H9 (cell line): ENCODE measurements at regions not wholly inside any gene's neighbourhood (a gene's known extent, or its start where the extent isn't known, plus 50 kb on each side); places are given as distances from the start of the nearest gene placed in this dataset.

Experiments used
- DNase-seq: peaks from one replicate; pipeline ENCODE4 v3.0.0-alpha.2; 2017
- H2AFZ ChIP-seq: one replicate; pipeline ENCODE4 v1.6.1; 2013; ENCODE audit warnings: mild to moderate bottlenecking, low read length, control low read depth, moderate library complexity
- H2AK5ac ChIP-seq: 2 replicates; pipeline ENCODE4 v1.6.1; 2013; ENCODE audit warnings: low read length, control low read depth, mixed read lengths; ENCODE audit not compliant: insufficient read length
- H2BK120ac ChIP-seq: one replicate; pipeline ENCODE4 v1.6.1; 2013; ENCODE audit warnings: low read depth, mild to moderate bottlenecking, low read length, control low read depth, inconsistent platforms; ENCODE audit not compliant: poor library complexity, severe bottlenecking
- H2BK12ac ChIP-seq: 2 replicates; pipeline ENCODE4 v1.6.1; 2013; ENCODE audit warnings: low read length, control low read depth, mixed read lengths, low read depth; ENCODE audit not compliant: insufficient read length
- H2BK15ac ChIP-seq: 2 replicates; pipeline ENCODE4 v1.6.1; 2013; ENCODE audit warnings: low read depth, low read length, control low read depth
- H2BK20ac ChIP-seq: one replicate; pipeline ENCODE4 v1.6.1; 2013; ENCODE audit warnings: low read depth, mild to moderate bottlenecking, low read length, control low read depth, inconsistent platforms; ENCODE audit not compliant: poor library complexity, severe bottlenecking
- H2BK5ac ChIP-seq: 2 replicates; pipeline ENCODE4 v1.6.1; 2013; ENCODE audit warnings: low read length, control low read depth, mixed read lengths; ENCODE audit not compliant: insufficient read length
- H3K14ac ChIP-seq: 2 replicates; pipeline ENCODE4 v1.6.1; 2013; ENCODE audit warnings: low read length, control low read depth; ENCODE audit not compliant: insufficient read depth
- H3K18ac ChIP-seq: 2 replicates; pipeline ENCODE4 v1.6.1; 2013; ENCODE audit warnings: low read depth, mild to moderate bottlenecking, mixed read lengths, low read length, control low read depth; ENCODE audit not compliant: insufficient read length
- H3K23ac ChIP-seq: 2 replicates; pipeline ENCODE4 v1.6.1; 2013; ENCODE audit warnings: low read length, control low read depth, mixed read lengths, low read depth; ENCODE audit not compliant: insufficient read length
- H3K23me2 ChIP-seq: 2 replicates; pipeline ENCODE4 v1.6.1; 2013; ENCODE audit warnings: low read depth, mild to moderate bottlenecking, mixed read lengths, low read length, control low read depth; ENCODE audit not compliant: insufficient read length, poor library complexity, severe bottlenecking
- H3K27ac ChIP-seq: 2 replicates; pipeline ENCODE4 v1.5.1; 2013; ENCODE audit warnings: low read length, control low read depth, mixed read lengths, low read depth; ENCODE audit not compliant: insufficient read length
- H3K27me3 ChIP-seq: 2 replicates; pipeline ENCODE4 v1.6.1; 2013; ENCODE audit warnings: low read length, control low read depth, inconsistent platforms; ENCODE audit not compliant: insufficient read depth
- H3K4ac ChIP-seq: 2 replicates; pipeline ENCODE4 v1.6.1; 2013; ENCODE audit warnings: low read depth, mild to moderate bottlenecking, control low read depth, inconsistent platforms, low read length, moderate library complexity
- H3K4me1 ChIP-seq: 2 replicates; pipeline ENCODE4 v1.6.1; 2013; ENCODE audit warnings: low read length, control low read depth, inconsistent platforms; ENCODE audit not compliant: insufficient read depth
- H3K4me2 ChIP-seq: 2 replicates; pipeline ENCODE4 v1.6.1; 2013; ENCODE audit warnings: low read length, control low read depth, mixed read lengths; ENCODE audit not compliant: insufficient read length, insufficient read depth
- H3K56ac ChIP-seq: 2 replicates; pipeline ENCODE4 v1.6.1; 2013; ENCODE audit warnings: low read depth, mild to moderate bottlenecking, mixed read lengths, low read length, control low read depth; ENCODE audit not compliant: insufficient read length
- H3K79me1 ChIP-seq: 2 replicates; pipeline ENCODE4 v1.6.1; 2013; ENCODE audit warnings: low read depth, mild to moderate bottlenecking, moderate library complexity, low read length, control low read depth, inconsistent platforms; ENCODE audit not compliant: insufficient read depth, poor library complexity, severe bottlenecking
- H3K79me2 ChIP-seq: 2 replicates; pipeline ENCODE4 v1.6.1; 2013; ENCODE audit warnings: low read length, control low read depth, inconsistent platforms; ENCODE audit not compliant: insufficient read depth
- H3K9ac ChIP-seq: 2 replicates; pipeline ENCODE4 v1.6.1; 2013; ENCODE audit warnings: low read length, control low read depth, mixed read lengths; ENCODE audit not compliant: insufficient read length; ENCODE audit errors: extremely low read depth
- H3K9me3 ChIP-seq: one replicate; pipeline ENCODE4 v1.6.1; 2013; ENCODE audit warnings: low read depth, low read length, inconsistent platforms; ENCODE audit not compliant: control insufficient read depth
- H3T11ph ChIP-seq: one replicate; pipeline ENCODE4 v1.6.1; 2013; ENCODE audit warnings: mild to moderate bottlenecking, low read length, control low read depth, inconsistent platforms
- H4K20me1 ChIP-seq: one replicate; pipeline ENCODE4 v1.6.1; 2013; ENCODE audit not compliant: control insufficient read depth, insufficient read length, insufficient read depth
- H4K5ac ChIP-seq: 2 replicates; pipeline ENCODE4 v1.6.1; 2013; ENCODE audit warnings: low read depth, mild to moderate bottlenecking, mixed read lengths, low read length, control low read depth; ENCODE audit not compliant: insufficient read length
- H4K8ac ChIP-seq: replicated peaks from 2 replicates; pipeline ENCODE4 v1.6.1; 2013; ENCODE audit warnings: low read length, control low read depth, mixed read lengths, low read depth; ENCODE audit not compliant: insufficient read length
- H4K91ac ChIP-seq: 2 replicates; pipeline ENCODE4 v1.6.1; 2013; ENCODE audit warnings: low read depth, mild to moderate bottlenecking, moderate library complexity, mixed read lengths, low read length, control low read depth; ENCODE audit not compliant: insufficient read length
- H3K27ac Mint-ChIP-seq, 3 experiments: 2 replicates in 2 of 3; 3 replicates in 1 of 3; pipeline ENCODE4 v1.8.0; 2020 to 2021; ENCODE audit warnings: mixed read lengths in 3 of 3, mild to moderate bottlenecking in 1 of 3, moderate library complexity in 1 of 3
- H3K27me3 Mint-ChIP-seq: 2 replicates; pipeline ENCODE4 v1.8.0; 2021; ENCODE audit warnings: low read depth, mild to moderate bottlenecking, moderate library complexity, mixed read lengths
- H3K36me3 Mint-ChIP-seq, 3 experiments: 2 replicates in 2 of 3; 3 replicates in 1 of 3; pipeline ENCODE4 v1.8.0; 2020 to 2021; ENCODE audit warnings: low read depth in 3 of 3, mixed read lengths in 3 of 3; ENCODE audit not compliant: insufficient read depth in 1 of 3
- H3K4me1 Mint-ChIP-seq, 2 experiments: 2 replicates each; pipeline ENCODE4 v1.8.0; 2020; ENCODE audit warnings: mixed read lengths in 2 of 2
- H3K4me3 Mint-ChIP-seq, 2 experiments: 2 replicates in 1 of 2; 3 replicates in 1 of 2; pipeline ENCODE4 v1.8.0; 2020 to 2021; ENCODE audit warnings: mild to moderate bottlenecking in 2 of 2, mixed read lengths in 2 of 2, moderate library complexity in 1 of 2
- H3K9me3 Mint-ChIP-seq, 2 experiments: 2 replicates in 1 of 2; 3 replicates in 1 of 2; pipeline ENCODE4 v1.8.0; 2020; ENCODE audit warnings: mild to moderate bottlenecking in 2 of 2, mixed read lengths in 2 of 2, moderate library complexity in 1 of 2
- CTCF ChIP-seq: fragments of 200-600 bp; sonication (generic); conservative IDR thresholded peaks from 3 replicates; pipeline ENCODE4 v1.8.0; 2021; ENCODE audit warnings: antibody characterized with exemption, mild to moderate bottlenecking
- WGBS: extraction: QIAGEN DNeasy Blood & Tissue Kit; methylation state at CpG from one replicate; pipeline ENCODE4 v1.1.7; 2013; ENCODE audit warnings: missing lambda C conversion rate, low lambda C conversion rate, mixed read lengths; ENCODE audit not compliant: insufficient read length; ENCODE audit errors: extremely low coverage; 5-methylcytosine and 5-hydroxymethylcytosine counted together

GRCh38 chr14:22190411-22191191, 398.4 kb downstream of the DAD1 start:
- H2BK15ac ChIP-seq, result no peak overlapping the region
- no peak for DNase-seq
- H4K20me1 ChIP-seq, result no peaks in the 10 kb centered on the region
- no peak overlapping the region for H3K14ac ChIP-seq
- Mint-ChIP-seq H3K9me3 (no peaks in the 10 kb centered on the region), H3K27me3 (no peaks in the 10 kb centered on the region), H3K4me3 (no peak overlapping the region), H3K36me3 (no peaks in the 10 kb centered on the region), H3K27ac (no peak overlapping the region), H3K4me1 (no peaks in the 10 kb centered on the region)
- no peaks in the 10 kb centered on the region for H3K27me3 ChIP-seq
- no peak overlapping the region for H4K8ac ChIP-seq
- H3K23ac ChIP-seq, result no peak overlapping the region
- H3K79me1 ChIP-seq, result no peaks in the 10 kb centered on the region
- H2BK20ac ChIP-seq, result no peak overlapping the region
- H2BK12ac ChIP-seq, result no peak overlapping the region
- no peak overlapping the region for H3K9ac ChIP-seq
- H2AFZ ChIP-seq, result no peak overlapping the region
- no peak overlapping the region for H4K5ac ChIP-seq
- H4K91ac ChIP-seq, result no peak overlapping the region
- H3K18ac ChIP-seq, result no peak overlapping the region
- no peak overlapping the region for H3K56ac ChIP-seq
- H3T11ph ChIP-seq, result no peak overlapping the region
- H2AK5ac ChIP-seq, result no peak overlapping the region
- H3K4ac ChIP-seq, result no peak overlapping the region
- H3K4me1 ChIP-seq, result no peaks in the 10 kb centered on the region
- H2BK120ac ChIP-seq, result no peak overlapping the region
- H3K27ac ChIP-seq, result no peak overlapping the region
- no peaks in the 10 kb centered on the region for H3K23me2 ChIP-seq
- H3K79me2 ChIP-seq, result no peaks in the 10 kb centered on the region
- H2BK5ac ChIP-seq, result no peak overlapping the region
- H3K4me2 ChIP-seq, result no peak overlapping the region
- WGBS, result no CpG with 5 or more reads among the region's 10 CpGs
- H3K9me3 ChIP-seq, result no peaks in the 10 kb centered on the region
- TF ChIP-seq CTCF, result no peak
